ENCODE measurements at regions not wholly inside any gene's neighbourhood (a gene's known extent, or its start where the extent isn't known, plus 50 kb on each side); places are given as distances from the start of the nearest gene placed in this dataset.

GRCh38 chr12:88726806-88727720 is 146.8 kb upstream of the KITLG start:
- TF ChIP-seq USF1 (IDR thresholded peaks at IDR 0.05) (no peak), REST (IDR thresholded peaks at IDR 0.05; ENCODE audit: low read depth) (no peak), EP300 (IDR thresholded peaks at IDR 0.05; ENCODE audit: borderline replicate concordance) (no peak), EGR1 (IDR thresholded peaks at IDR 0.05) (no peak), ZBTB7A (IDR thresholded peaks at IDR 0.05; ENCODE audit: low read depth) (no peak), MAX (IDR thresholded peaks at IDR 0.05) (no peak), FOXM1 (IDR thresholded peaks at IDR 0.05; ENCODE audit: borderline replicate concordance, low read depth) (no peak), NFIC (IDR thresholded peaks at IDR 0.05) (no peak), TAF1 (IDR thresholded peaks at IDR 0.05; ENCODE audit: low read depth) (no peak), YY1 (IDR thresholded peaks at IDR 0.05; ENCODE audit: low read depth) (no peak), CREB1 (IDR thresholded peaks at IDR 0.05; ENCODE audit: low read depth) (no peak), RAD21 (IDR thresholded peaks at IDR 0.05; ENCODE audit: low read depth) (no peak), TEAD4 (IDR thresholded peaks at IDR 0.05) (no peak), CEBPB (IDR thresholded peaks at IDR 0.05) (no peak), TCF12 (IDR thresholded peaks at IDR 0.05; ENCODE audit: low read depth) (no peak)

GRCh38 chr12:88725592-88726143 is 145.4 kb upstream of the KITLG start:
- TF ChIP-seq REST (IDR thresholded peaks at IDR 0.05; ENCODE audit: low read depth) (no peak), USF1 (IDR thresholded peaks at IDR 0.05) (no peak), NFIC (IDR thresholded peaks at IDR 0.05) (no peak), CREB1 (IDR thresholded peaks at IDR 0.05; ENCODE audit: low read depth) (no peak), TEAD4 (IDR thresholded peaks at IDR 0.05) (no peak), MAX (IDR thresholded peaks at IDR 0.05) (no peak), CEBPB (IDR thresholded peaks at IDR 0.05) (no peak), EP300 (IDR thresholded peaks at IDR 0.05; ENCODE audit: borderline replicate concordance) (no peak), EGR1 (IDR thresholded peaks at IDR 0.05) (no peak), ZBTB7A (IDR thresholded peaks at IDR 0.05; ENCODE audit: low read depth) (no peak), FOXM1 (IDR thresholded peaks at IDR 0.05; ENCODE audit: borderline replicate concordance, low read depth) (no peak)

- no peak for TF ChIP-seq RAD21 (IDR thresholded peaks at IDR 0.05; ENCODE audit: low read depth)
- no peak for TF ChIP-seq CEBPB (IDR thresholded peaks at IDR 0.05)
- TF ChIP-seq ZBTB7A (IDR thresholded peaks at IDR 0.05; ENCODE audit: low read depth) = no peak
- TF ChIP-seq CREB1 (IDR thresholded peaks at IDR 0.05; ENCODE audit: low read depth) = no peak
- TF ChIP-seq NFIC (IDR thresholded peaks at IDR 0.05) = no peak
- TF ChIP-seq EP300 (IDR thresholded peaks at IDR 0.05; ENCODE audit: borderline replicate concordance) = no peak
- TF ChIP-seq TCF12 (IDR thresholded peaks at IDR 0.05; ENCODE audit: low read depth) = no peak
- no peak for TF ChIP-seq MAX (IDR thresholded peaks at IDR 0.05)
- no peak for TF ChIP-seq TEAD4 (IDR thresholded peaks at IDR 0.05)
- TF ChIP-seq TAF1 (IDR thresholded peaks at IDR 0.05; ENCODE audit: low read depth) = no peak
- no peak for TF ChIP-seq USF1 (IDR thresholded peaks at IDR 0.05)
- TF ChIP-seq REST (IDR thresholded peaks at IDR 0.05; ENCODE audit: low read depth) = no peak
- TF ChIP-seq EGR1 (IDR thresholded peaks at IDR 0.05) = no peak
- no peak for TF ChIP-seq YY1 (IDR thresholded peaks at IDR 0.05; ENCODE audit: low read depth)
Measured at GRCh38 chr12:88723219-88723618, 142.9 kb upstream of the KITLG start.
